SU-DHL-6 (cell line): ENCODE measurements at regions not wholly inside any gene's neighbourhood (a gene's known extent, or its start where the extent isn't known, plus 50 kb on each side); places are given as distances from the start of the nearest gene placed in this dataset.

Experiments
- CTCF ChIP-seq: fragments of 200-600 bp; sonication (generic); IDR thresholded peaks from one replicate; pipeline ENCODE4 v1.5.1; 2017; ENCODE audit warnings: antibody characterized with exemption, mild to moderate bottlenecking, low read length, moderate library complexity; ENCODE audit not compliant: insufficient read depth, poor library complexity, severe bottlenecking
- EZH2phosphoT487 ChIP-seq: fragments of 200-600 bp; sonication (generic), shearing (Covaris generic); conservative IDR thresholded peaks from 2 replicates; pipeline ENCODE4 v1.6.1; 2018; ENCODE audit warnings: mild to moderate bottlenecking, antibody characterized with exemption, low read length, moderate library complexity, mixed read lengths

GRCh38 chr7:25727876-25728275 is 424.1 kb upstream of the NFE2L3 start:
- TF ChIP-seq CTCF (no peak), EZH2phosphoT487 (no peak)
